Tibial nerve (tissue), 4 donors: ENCODE measurements at regions not wholly inside any gene's neighbourhood (a gene's known extent, or its start where the extent isn't known, plus 50 kb on each side); places are given as distances from the start of the nearest gene placed in this dataset.

ENCODE experiments used
- DNase-seq, 2 donors: peaks; one replicate each; pipeline ENCODE4 v3.0.0-alpha.2; 2019; ENCODE audit warnings: low spot score in 2 of 2
- H3K27ac ChIP-seq, 4 donors: fragments of 200-600 bp; sonication (generic) in 3 of 4; one replicate each; pipeline ENCODE4 v1.5.1; 2017 to 2019; ENCODE audit warnings: mild to moderate bottlenecking in 1 of 4
- H3K27me3 ChIP-seq, 2 donors: fragments of 200-600 bp; sonication (generic) in 1 of 2; one replicate each; pipeline versions ENCODE4 v1.5.1 to v1.6.0; 2017 to 2019
- H3K36me3 ChIP-seq, 3 donors: fragments of 200-600 bp; sonication (generic); one replicate each; pipeline ENCODE4 v1.5.1; 2018 to 2019
- H3K4me1 ChIP-seq, 4 donors: fragments of 200-600 bp; sonication (generic) in 3 of 4; one replicate each; pipeline ENCODE4 v1.5.1; 2017 to 2019
- H3K4me3 ChIP-seq, 4 donors: fragments of 200-600 bp; sonication (generic) in 3 of 4; one replicate each; pipeline ENCODE4 v1.5.1; 2017 to 2019; ENCODE audit warnings: mild to moderate bottlenecking in 1 of 4, moderate library complexity in 1 of 4
- H3K9me3 ChIP-seq, 4 donors: fragments of 200-600 bp; sonication (generic) in 3 of 4; one replicate each; pipeline ENCODE4 v1.5.1; 2017 to 2019
- CTCF ChIP-seq, 5 experiments: fragments of 200-600 bp in 3 of 5; fragments of 450-650 bp in 2 of 5; sonication (generic) in 3 of 5; IDR thresholded peaks; one replicate each; pipeline ENCODE4 v1.5.1; 2016 to 2019; ENCODE audit warnings: antibody characterized with exemption in 5 of 5, mild to moderate bottlenecking in 3 of 5, moderate library complexity in 2 of 5
- EP300 ChIP-seq, 2 donors: sonication (generic); formaldehyde crosslinking; IDR thresholded peaks; one replicate each; pipeline ENCODE4 v1.6.1; 2017; ENCODE audit warnings: antibody characterized with exemption in 2 of 2, mild to moderate bottlenecking in 1 of 2
- POLR2A ChIP-seq, 2 donors: fragments of 450-650 bp; IDR thresholded peaks; one replicate each; pipeline ENCODE4 v1.6.1; 2017; ENCODE audit warnings: antibody characterized with exemption in 2 of 2, mild to moderate bottlenecking in 2 of 2, moderate library complexity in 2 of 2
- WGBS, 2 donors: methylation state at CpG; one replicate each; pipeline ENCODE4 v1.1.5; 2018; 5-methylcytosine and 5-hydroxymethylcytosine counted together

- TF ChIP-seq CTCF (IDR thresholded peaks at IDR 0.05) (no peak), POLR2A (IDR thresholded peaks at IDR 0.05) (no peak), EP300 (IDR thresholded peaks at IDR 0.05) (no peak)
- H3K4me3 ChIP-seq, result no peak overlapping the region
- DNase-seq, result no peak
- H3K36me3 ChIP-seq, result no peaks in the 10 kb centered on the region
- no peaks in the 10 kb centered on the region for H3K4me1 ChIP-seq
- H3K27me3 ChIP-seq, result no peaks in the 10 kb centered on the region
- no peaks in the 10 kb centered on the region for H3K9me3 ChIP-seq
- WGBS, 2 donors, result 88 to 93% methylated on average over 2 of the region's 2 CpGs
- H3K27ac ChIP-seq, result no peak overlapping the region
Observed at GRCh38 chr18:45151645-45152044, 463.6 kb upstream of the SLC14A2 start.

DNA sequence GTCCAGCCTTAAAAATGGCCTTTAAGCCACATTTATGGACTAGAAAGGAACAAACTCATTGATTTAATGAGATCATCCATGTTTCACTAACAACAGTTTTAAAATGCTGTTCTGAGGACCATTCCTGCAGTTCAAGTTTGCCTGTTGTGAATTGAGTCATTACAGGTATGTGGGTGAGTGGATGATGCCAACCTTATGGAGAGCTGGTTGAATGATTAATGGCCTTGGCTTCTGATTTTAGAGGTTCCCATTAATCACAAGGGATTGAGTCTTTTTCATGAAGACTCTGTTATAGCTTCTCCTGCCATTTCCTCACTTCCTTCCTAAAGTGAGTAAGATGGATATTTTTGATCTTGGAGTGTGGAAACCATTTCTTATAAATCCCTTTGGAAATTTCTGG, 459.8 kb upstream of the SLC14A2 start:
- H3K9me3 ChIP-seq, result no peaks in the 10 kb centered on the region
- H3K4me3 ChIP-seq, result no peak overlapping the region
- TF ChIP-seq POLR2A (IDR thresholded peaks at IDR 0.05) (no peak), EP300 (IDR thresholded peaks at IDR 0.05) (no peak), CTCF (IDR thresholded peaks at IDR 0.05) (no peak)
- no peak overlapping the region for H3K27ac ChIP-seq
- H3K36me3 ChIP-seq, result no peaks in the 10 kb centered on the region
- H3K27me3 ChIP-seq, result no peaks in the 10 kb centered on the region
- no peak for DNase-seq
- H3K4me1 ChIP-seq, result no peaks in the 10 kb centered on the region

- Histone ChIP-seq H3K36me3 (no peaks in the 10 kb centered on the region), H3K4me1 (no peaks in the 10 kb centered on the region), H3K4me3 (no peak overlapping the region), H3K9me3 (no peaks in the 10 kb centered on the region), H3K27me3 (no peaks in the 10 kb centered on the region), H3K27ac (no peak overlapping the region)
- TF ChIP-seq POLR2A (IDR thresholded peaks at IDR 0.05), result no peak
- no peak for TF ChIP-seq CTCF (IDR thresholded peaks at IDR 0.05)
- TF ChIP-seq EP300 (IDR thresholded peaks at IDR 0.05), result no peak
- WGBS, 2 donors, result 34 to 39% methylated on average over 3 of the region's 3 CpGs
- DNase-seq, result no peak
Observed at GRCh38 chr18:45156946-45157345, 458.3 kb upstream of the SLC14A2 start.

DNA sequence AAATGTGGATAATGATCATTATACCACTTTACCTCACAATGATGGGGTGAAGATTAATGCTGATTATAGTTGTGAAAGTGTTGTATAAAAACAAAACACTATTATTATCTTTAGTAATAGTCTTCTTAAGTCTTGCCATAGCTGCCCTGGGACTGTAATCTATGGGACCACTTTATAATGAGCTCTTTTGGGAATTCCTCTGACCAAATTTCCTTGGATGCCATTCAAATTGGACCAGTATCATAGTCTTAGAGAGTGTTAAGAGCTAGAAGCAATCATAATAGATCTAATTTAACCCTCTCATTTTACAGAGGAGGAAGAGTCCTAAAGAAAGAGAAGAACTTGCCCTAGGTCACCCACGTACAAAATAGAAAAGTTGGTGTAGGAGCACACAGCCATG, 457.7 kb upstream of the SLC14A2 start:
- DNase-seq, result no peak
- Histone ChIP-seq H3K36me3 (no peaks in the 10 kb centered on the region), H3K4me1 (no peaks in the 10 kb centered on the region), H3K27ac (no peak overlapping the region), H3K9me3 (no peaks in the 10 kb centered on the region), H3K4me3 (no peak overlapping the region), H3K27me3 (no peaks in the 10 kb centered on the region)
- 80 to 89% methylated on average over 1 of the region's 1 CpG for WGBS, 2 donors
- TF ChIP-seq POLR2A (IDR thresholded peaks at IDR 0.05), result no peak
- no peak for TF ChIP-seq EP300 (IDR thresholded peaks at IDR 0.05)
- TF ChIP-seq CTCF (IDR thresholded peaks at IDR 0.05), result no peak

DNA sequence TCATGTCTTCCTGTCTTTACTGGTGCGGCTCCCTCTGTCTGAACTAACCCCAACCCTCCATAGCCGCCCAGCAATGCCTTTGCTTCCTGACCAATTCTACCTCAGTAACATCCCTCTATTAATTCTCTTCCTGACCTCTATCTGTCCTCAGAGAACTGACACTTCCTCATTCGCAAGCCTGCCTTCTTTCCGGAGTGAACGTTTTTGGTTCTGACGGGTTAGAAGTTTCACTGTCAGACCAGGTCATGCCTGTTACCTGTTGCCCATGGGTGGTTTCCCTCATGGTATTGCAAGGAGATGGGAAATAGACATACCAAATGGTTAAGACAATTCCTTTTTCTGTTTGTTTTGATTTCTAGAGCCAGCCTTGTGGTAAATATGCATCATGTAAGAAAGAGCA, 453.4 kb upstream of the SLC14A2 start:
- DNase-seq, result no peak
- 84 to 88% methylated on average over 6 of the region's 6 CpGs for WGBS, 2 donors
- no peaks in the 10 kb centered on the region for H3K36me3 ChIP-seq
- H3K4me1 ChIP-seq, result no peaks in the 10 kb centered on the region
- H3K9me3 ChIP-seq, result no peaks in the 10 kb centered on the region
- H3K27ac ChIP-seq, result no peak overlapping the region
- no peaks in the 10 kb centered on the region for H3K27me3 ChIP-seq
- TF ChIP-seq POLR2A (IDR thresholded peaks at IDR 0.05) (no peak), EP300 (IDR thresholded peaks at IDR 0.05) (no peak)
- H3K4me3 ChIP-seq, result no peak overlapping the region

DNA sequence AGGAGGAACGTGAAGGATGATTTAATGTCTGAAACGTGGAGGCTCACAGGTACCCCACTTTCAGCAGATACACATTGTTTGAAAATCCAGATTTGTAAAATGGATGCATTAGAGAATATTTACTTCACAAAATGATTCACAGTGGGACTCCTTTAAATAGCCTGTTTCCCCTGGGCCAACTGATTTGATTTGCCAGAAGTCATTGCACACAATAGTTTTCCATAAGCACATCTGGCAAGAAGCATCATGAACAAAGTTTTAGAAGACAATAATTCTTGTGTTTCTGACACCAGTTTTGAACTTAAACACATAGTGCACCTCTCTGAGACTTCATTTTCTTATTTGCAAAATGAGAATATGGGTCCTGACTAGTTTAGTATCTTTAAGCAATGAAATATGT, 451.4 kb upstream of the SLC14A2 start:
- Histone ChIP-seq H3K36me3 (no peaks in the 10 kb centered on the region), H3K27ac (no peak overlapping the region), H3K4me1 (no peaks in the 10 kb centered on the region), H3K4me3 (no peak overlapping the region), H3K9me3 (no peaks in the 10 kb centered on the region), H3K27me3 (no peaks in the 10 kb centered on the region)
- 68 to 73% methylated on average over 2 of the region's 2 CpGs for WGBS, 2 donors
- no peak for TF ChIP-seq CTCF (IDR thresholded peaks at IDR 0.05)
- no peak for TF ChIP-seq EP300 (IDR thresholded peaks at IDR 0.05)
- TF ChIP-seq POLR2A (IDR thresholded peaks at IDR 0.05), result no peak
- DNase-seq, result no peak
